Psoas muscle (tissue), 7 donors: ENCODE measurements at regions not wholly inside any gene's neighbourhood (a gene's known extent, or its start where the extent isn't known, plus 50 kb on each side); places are given as distances from the start of the nearest gene placed in this dataset.

Experiments used
- ATAC-seq, 4 donors: fragments of 200-7000 bp; cut with Tn5 transposase; one replicate each; pipeline ENCODE4 v1.9.1; 2020; ENCODE audit warnings: moderate library complexity in 3 of 4, mild to moderate bottlenecking in 2 of 4
- DNase-seq, 2 donors: peaks; one replicate each; pipeline ENCODE4 v3.0.0-alpha.2; 2020
- H3K27ac ChIP-seq: fragments of 200-600 bp; one replicate; pipeline ENCODE4 v1.8.0; 2022
- H3K27me3 ChIP-seq, 3 donors: fragments of 200-600 bp in 1 of 3; one replicate each; pipeline versions ENCODE4 v1.6.1 to v1.8.0; 2013 to 2022; ENCODE audit warnings: low read length in 2 of 3, mild to moderate bottlenecking in 2 of 3, moderate library complexity in 1 of 3; ENCODE audit not compliant: insufficient read depth in 3 of 3
- H3K36me3 ChIP-seq, 2 donors: fragments of 200-600 bp in 1 of 2; one replicate each; pipeline versions ENCODE4 v1.6.1 to v1.8.0; 2013 to 2022; ENCODE audit warnings: low read depth in 1 of 2, mild to moderate bottlenecking in 1 of 2, moderate library complexity in 1 of 2; ENCODE audit not compliant: insufficient read depth in 1 of 2
- H3K4me1 ChIP-seq: fragments of 200-600 bp; one replicate; pipeline ENCODE4 v1.8.0; 2022
- H3K4me3 ChIP-seq: fragments of 200-600 bp; one replicate; pipeline ENCODE4 v1.8.0; 2022; ENCODE audit warnings: mild to moderate bottlenecking
- H3K9me3 ChIP-seq: fragments of 200-600 bp; one replicate; pipeline ENCODE4 v1.8.0; 2022
- CTCF ChIP-seq: fragments of 200-600 bp; IDR thresholded peaks from one replicate; pipeline ENCODE4 v1.8.0; 2022; ENCODE audit warnings: antibody characterized with exemption
- WGBS, 3 donors: extraction: QIAGEN DNeasy Blood & Tissue Kit; methylation state at CpG; one replicate each; pipeline versions ENCODE4 v1.1.6 to v1.1.7; 2013; 5-methylcytosine and 5-hydroxymethylcytosine counted together
- intact Hi-C, 2 donors: fragments of 100-400 bp; cut with DNase I; formaldehyde crosslinking; loops; one replicate each; pipeline versions ENCODE4 v1.11.0 to v1.14.2; 2022
- donor health status: healthy with polysubstance abuse.
- donor health status: DM: no; HTN: no; CAD: no; lungs with moderate emphysema.
- donor health status: Bipolar disorder and iron deficiency.
- donor health status: healthy.
- donor health status: DM: yes; HTN: yes; CAD: no.
- donor health status: DM: no; HTN: no; CAD: no.
- donor health status: DM: yes; HTN: yes; CAD: no.

- TF ChIP-seq CTCF, result no peak
- H3K9me3 ChIP-seq, result no peaks in the 10 kb centered on the region
- DNase-seq, result no peak
- H3K27me3 ChIP-seq, result no peaks in the 10 kb centered on the region
- WGBS, 3 donors, result 88 to 89% (median 89%) methylated on average over 3 of the region's 3 CpGs
- intact Hi-C loops, result no loop called here
- no peak overlapping the region for H3K27ac ChIP-seq
- H3K4me1 ChIP-seq, result no peaks in the 10 kb centered on the region
- H3K36me3 ChIP-seq, result no peaks in the 10 kb centered on the region
- no peak for ATAC-seq
- no peak overlapping the region for H3K4me3 ChIP-seq
Measured at GRCh38 chr7:136652635-136653370, 215.6 kb upstream of the CHRM2 start.

- H3K27me3 ChIP-seq, result no peaks in the 10 kb centered on the region
- intact Hi-C loops, result no loop called here
- no peak for TF ChIP-seq CTCF
- H3K27ac ChIP-seq, result no peak overlapping the region
- H3K36me3 ChIP-seq, result no peaks in the 10 kb centered on the region
- no peak for DNase-seq
- no peaks in the 10 kb centered on the region for H3K4me1 ChIP-seq
- ATAC-seq, result no peak
- no peak overlapping the region for H3K4me3 ChIP-seq
- WGBS, 3 donors, result 64 to 70% (median 65%) methylated on average over 1 of the region's 1 CpG
- H3K9me3 ChIP-seq, result no peaks in the 10 kb centered on the region
Measured at GRCh38 chr7:136640977-136641376, 227.5 kb upstream of the CHRM2 start.

- intact Hi-C loops, result no loop called here
- no peaks in the 10 kb centered on the region for H3K27me3 ChIP-seq
- no peak overlapping the region for H3K27ac ChIP-seq
- WGBS, 3 donors, result 57 to 64% (median 58%) methylated on average over 2 of the region's 2 CpGs
- DNase-seq (no peak), ATAC-seq (no peak)
- no peak overlapping the region for H3K4me3 ChIP-seq
- H3K9me3 ChIP-seq, result no peaks in the 10 kb centered on the region
- no peaks in the 10 kb centered on the region for H3K4me1 ChIP-seq
- TF ChIP-seq CTCF, result no peak
- H3K36me3 ChIP-seq, result no peaks in the 10 kb centered on the region
Measured at GRCh38 chr7:136637813-136638212, 230.6 kb upstream of the CHRM2 start.

- no peak for TF ChIP-seq CTCF
- intact Hi-C loops, result no loop called here
- WGBS, 3 donors, result 50 to 72% (median 51%) methylated on average over 3 of the region's 3 CpGs
- DNase-seq (no peak), ATAC-seq (no peak)
- H3K36me3 ChIP-seq, result no peaks in the 10 kb centered on the region
- no peaks in the 10 kb centered on the region for H3K27me3 ChIP-seq
- H3K4me1 ChIP-seq, result no peaks in the 10 kb centered on the region
- no peaks in the 10 kb centered on the region for H3K9me3 ChIP-seq
- H3K27ac ChIP-seq, result no peak overlapping the region
- H3K4me3 ChIP-seq, result no peak overlapping the region
Measured at GRCh38 chr7:136635751-136636150, 232.7 kb upstream of the CHRM2 start.

- intact Hi-C loops, result loop anchor here in 1 of 2 donors (5.0 kb wide), 1 partner anchor 382 kb away; no protein-coding TSS in a partner anchor
- H3K9me3 ChIP-seq, result no peaks in the 10 kb centered on the region
- TF ChIP-seq CTCF, result no peak
- H3K4me3 ChIP-seq, result no peak overlapping the region
- no peaks in the 10 kb centered on the region for H3K36me3 ChIP-seq
- no peak overlapping the region for H3K27ac ChIP-seq
- no peaks in the 10 kb centered on the region for H3K4me1 ChIP-seq
- no peaks in the 10 kb centered on the region for H3K27me3 ChIP-seq
- ATAC-seq (no peak), DNase-seq (no peak)
Measured at GRCh38 chr7:136618818-136619217, 249.6 kb upstream of the CHRM2 start.
